Lower leg skin (tissue), 4 donors: ENCODE measurements at regions not wholly inside any gene's neighbourhood (a gene's known extent, or its start where the extent isn't known, plus 50 kb on each side); places are given as distances from the start of the nearest gene placed in this dataset.

Source experiments
- DNase-seq, 2 donors: peaks; one replicate each; pipeline ENCODE4 v3.0.0-alpha.2; 2019; ENCODE audit warnings: low spot score in 2 of 2
- H3K4me3 ChIP-seq: fragments of 200-600 bp; sonication (generic); 2 replicates; pipeline ENCODE4 v1.5.1; 2017; ENCODE audit warnings: mild to moderate bottlenecking, low read depth; ENCODE audit not compliant: poor library complexity, severe bottlenecking
- POLR2A ChIP-seq, 2 donors: fragments of 450-650 bp; IDR thresholded peaks; one replicate each; pipeline ENCODE4 v1.6.1; 2016 to 2017; ENCODE audit warnings: antibody characterized with exemption in 2 of 2, mild to moderate bottlenecking in 1 of 2, moderate library complexity in 1 of 2
- WGBS, 2 donors: methylation state at CpG; one replicate each; pipeline ENCODE4 v1.1.5; 2018; 5-methylcytosine and 5-hydroxymethylcytosine counted together
- intact Hi-C: fragments of 100-400 bp; cut with DNase I; formaldehyde crosslinking; loops from one replicate; pipeline ENCODE4 v1.15.0; 2023; ENCODE audit warnings: low total_unique reads
- TF ChIP-seq, protein P1 (sequence below), 3 donors: fragments of 450-650 bp; IDR thresholded peaks; one replicate each; pipeline ENCODE4 v1.5.1; 2016; ENCODE audit warnings: antibody characterized with exemption in 3 of 3, mild to moderate bottlenecking in 3 of 3, moderate library complexity in 2 of 3

DNA sequence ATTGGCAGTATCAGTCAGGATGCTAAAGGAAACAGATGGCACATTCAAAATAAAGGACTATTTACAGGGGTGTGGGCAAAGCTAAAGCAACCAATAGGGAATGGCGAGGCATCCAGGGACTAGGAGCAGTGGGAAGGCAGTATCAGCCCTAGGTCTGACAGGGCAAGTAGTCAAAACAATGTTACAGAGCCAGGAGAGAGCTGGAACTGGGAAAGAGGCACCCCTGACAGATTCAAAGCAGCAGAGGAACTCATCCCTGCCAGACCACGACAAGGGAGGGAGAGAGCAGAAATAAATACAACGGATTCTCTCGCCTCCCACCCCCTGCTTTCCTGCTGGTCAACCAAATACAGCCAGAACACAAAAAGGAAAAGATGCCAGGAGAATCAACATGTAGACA lies 371.5 kb downstream of the NR2F1-AS1 start:
- intact Hi-C loops = no loop called here
- no peak overlapping the region for H3K4me3 ChIP-seq
- WGBS, 2 donors = 56 to 60% methylated on average over 4 of the region's 4 CpGs
- no peak for DNase-seq
- TF ChIP-seq POLR2A (IDR thresholded peaks at IDR 0.05) = no peak
- TF ChIP-seq, protein P1, sequence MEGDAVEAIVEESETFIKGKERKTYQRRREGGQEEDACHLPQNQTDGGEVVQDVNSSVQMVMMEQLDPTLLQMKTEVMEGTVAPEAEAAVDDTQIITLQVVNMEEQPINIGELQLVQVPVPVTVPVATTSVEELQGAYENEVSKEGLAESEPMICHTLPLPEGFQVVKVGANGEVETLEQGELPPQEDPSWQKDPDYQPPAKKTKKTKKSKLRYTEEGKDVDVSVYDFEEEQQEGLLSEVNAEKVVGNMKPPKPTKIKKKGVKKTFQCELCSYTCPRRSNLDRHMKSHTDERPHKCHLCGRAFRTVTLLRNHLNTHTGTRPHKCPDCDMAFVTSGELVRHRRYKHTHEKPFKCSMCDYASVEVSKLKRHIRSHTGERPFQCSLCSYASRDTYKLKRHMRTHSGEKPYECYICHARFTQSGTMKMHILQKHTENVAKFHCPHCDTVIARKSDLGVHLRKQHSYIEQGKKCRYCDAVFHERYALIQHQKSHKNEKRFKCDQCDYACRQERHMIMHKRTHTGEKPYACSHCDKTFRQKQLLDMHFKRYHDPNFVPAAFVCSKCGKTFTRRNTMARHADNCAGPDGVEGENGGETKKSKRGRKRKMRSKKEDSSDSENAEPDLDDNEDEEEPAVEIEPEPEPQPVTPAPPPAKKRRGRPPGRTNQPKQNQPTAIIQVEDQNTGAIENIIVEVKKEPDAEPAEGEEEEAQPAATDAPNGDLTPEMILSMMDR (IDR thresholded peaks at IDR 0.05) = no peak

DNA sequence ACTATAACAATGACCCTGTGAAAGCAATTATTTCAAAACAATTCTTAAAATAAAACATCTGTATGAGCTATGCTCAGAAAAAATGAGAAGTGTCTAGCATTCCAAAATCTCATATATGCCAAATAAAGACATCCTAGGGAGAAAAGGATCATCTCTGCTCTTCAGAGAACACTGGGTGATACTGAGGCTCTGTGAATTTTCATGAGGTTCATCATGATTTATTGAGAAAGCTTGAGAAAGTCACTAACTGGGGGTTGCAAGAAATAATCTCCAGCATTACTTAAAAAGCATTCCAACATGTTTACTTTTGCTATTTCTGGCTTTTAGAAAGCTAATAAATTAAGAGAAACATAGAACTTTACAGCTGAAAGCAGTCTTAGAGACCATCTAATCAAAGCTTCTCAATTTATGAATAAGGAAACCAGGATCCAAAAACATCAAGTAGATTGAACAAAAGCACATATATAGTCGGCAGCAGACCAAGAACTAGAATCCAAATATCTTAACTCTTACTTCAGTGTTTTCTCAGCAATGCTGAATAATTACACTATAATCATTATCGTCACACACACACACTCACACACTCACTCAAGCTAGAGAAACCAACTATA lies 372.8 kb downstream of the NR2F1-AS1 start:
- H3K4me3 ChIP-seq = no peak overlapping the region
- intact Hi-C loops = no loop called here
- DNase-seq = no peak
- WGBS, 2 donors = 62 to 63% methylated on average over 2 of the region's 2 CpGs
- TF ChIP-seq, protein P1 (IDR thresholded peaks at IDR 0.05) = no peak
- no peak for TF ChIP-seq POLR2A (IDR thresholded peaks at IDR 0.05)

DNA sequence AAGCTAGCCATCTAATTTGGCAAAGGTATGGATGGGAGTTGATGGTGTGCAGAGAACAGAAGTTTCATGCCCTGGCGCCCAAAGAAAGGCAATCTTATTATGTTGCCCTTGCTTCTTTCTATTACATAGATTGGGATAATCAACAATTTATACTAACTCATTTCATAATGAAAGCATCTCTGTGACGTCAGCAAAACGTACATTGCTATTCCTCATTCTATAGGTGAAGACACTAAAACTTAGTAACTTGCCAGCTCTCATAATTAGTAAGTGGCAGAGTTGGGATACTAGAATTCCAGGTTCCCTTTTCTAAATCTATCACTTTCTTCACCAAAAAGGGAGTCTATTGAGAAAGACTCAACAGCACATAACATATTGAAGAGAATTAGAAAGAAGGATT lies 374.8 kb downstream of the NR2F1-AS1 start:
- intact Hi-C loops = no loop called here
- no peak for DNase-seq
- H3K4me3 ChIP-seq = no peak overlapping the region
- WGBS, 2 donors = 86 to 91% methylated on average over 3 of the region's 3 CpGs
- TF ChIP-seq, protein P1 (IDR thresholded peaks at IDR 0.05) = no peak
- TF ChIP-seq POLR2A (IDR thresholded peaks at IDR 0.05) = no peak

DNA sequence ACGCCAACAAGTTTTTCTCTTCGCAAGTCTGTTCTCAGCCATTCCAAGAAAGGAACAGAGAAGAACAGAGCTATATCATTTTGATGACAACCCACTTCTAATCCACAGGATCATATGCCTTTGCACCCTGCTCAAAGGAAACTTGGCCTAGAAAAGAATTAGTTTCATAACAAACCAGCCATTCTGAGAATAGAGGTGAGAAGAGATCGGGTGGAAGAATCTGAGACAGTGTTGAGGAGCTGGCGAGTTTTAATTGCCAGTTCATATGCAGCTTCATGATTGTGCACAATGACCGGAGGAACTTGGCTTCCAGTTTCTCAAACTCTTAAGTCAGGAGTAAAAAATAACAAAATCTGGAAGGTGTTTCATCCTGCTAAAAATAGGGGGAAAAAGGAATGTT lies 380.0 kb downstream of the NR2F1-AS1 start:
- no peak overlapping the region for H3K4me3 ChIP-seq
- DNase-seq = no peak
- TF ChIP-seq, protein P1 (IDR thresholded peaks at IDR 0.05) = no peak
- TF ChIP-seq POLR2A (IDR thresholded peaks at IDR 0.05) = no peak
- intact Hi-C loops = no loop called here
- WGBS, 2 donors = 77% methylated on average over 5 of the region's 5 CpGs

DNA sequence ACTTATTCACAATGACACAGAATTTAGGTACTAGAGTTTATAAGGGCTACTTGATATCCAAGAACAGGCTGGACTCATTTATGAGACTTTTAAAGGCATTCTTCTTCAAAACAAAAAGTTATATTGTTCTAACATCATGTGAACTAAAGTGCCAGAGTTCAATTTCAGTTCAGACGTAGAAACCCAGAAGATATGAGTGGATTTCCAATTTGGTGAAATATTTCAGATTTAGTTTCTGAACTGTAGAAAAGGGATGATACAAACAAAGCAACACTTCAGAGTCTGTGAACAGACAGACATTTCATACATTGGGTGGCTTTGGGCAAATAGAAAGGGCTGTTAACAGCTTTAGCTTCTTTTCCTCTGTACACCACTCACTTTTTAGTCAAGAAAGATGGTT lies 384.0 kb downstream of the NR2F1-AS1 start:
- no peak overlapping the region for H3K4me3 ChIP-seq
- TF ChIP-seq, protein P1 (IDR thresholded peaks at IDR 0.05) = no peak
- TF ChIP-seq POLR2A (IDR thresholded peaks at IDR 0.05) = no peak
- WGBS, 2 donors = 79 to 95% methylated on average over 1 of the region's 1 CpG
- intact Hi-C loops = no loop called here
- no peak for DNase-seq
